ENCODE measurements at regions not wholly inside any gene's neighbourhood (a gene's known extent, or its start where the extent isn't known, plus 50 kb on each side); places are given as distances from the start of the nearest gene placed in this dataset.

GRCh38 chr5:162487528-162488525 is 420.3 kb downstream of the GABRG2 start:
- no peaks in the 10 kb centered on the region for H3K36me3 ChIP-seq
- no peaks in the 10 kb centered on the region for H3K27me3 ChIP-seq
- H3K27ac ChIP-seq, result no peak overlapping the region
- no peak overlapping the region for H3K4me3 ChIP-seq
- 81% methylated on average over 7 of the region's 7 CpGs for WGBS
- DNase-seq (ENCODE audit: low spot score in 2 of 2), result no peak
- no peaks in the 10 kb centered on the region for H3K9me3 ChIP-seq
- H3K4me1 ChIP-seq, result no peaks in the 10 kb centered on the region
- TF ChIP-seq EP300 (IDR thresholded peaks at IDR 0.05) (no peak), POLR2AphosphoS5 (IDR thresholded peaks at IDR 0.05) (no peak), CTCF (IDR thresholded peaks at IDR 0.05) (no peak), POLR2A (IDR thresholded peaks at IDR 0.05) (no peak)

- no peak for TF ChIP-seq POLR2AphosphoS5 (IDR thresholded peaks at IDR 0.05)
- TF ChIP-seq EP300 (IDR thresholded peaks at IDR 0.05), result no peak
- TF ChIP-seq POLR2A (IDR thresholded peaks at IDR 0.05), result no peak
- no peak for TF ChIP-seq CTCF (IDR thresholded peaks at IDR 0.05)
- Histone ChIP-seq H3K9me3 (no peaks in the 10 kb centered on the region), H3K36me3 (no peaks in the 10 kb centered on the region), H3K4me3 (no peak overlapping the region), H3K4me1 (no peaks in the 10 kb centered on the region), H3K27me3 (no peaks in the 10 kb centered on the region), H3K27ac (no peak overlapping the region)
- WGBS, result 54% methylated on average over 5 of the region's 5 CpGs
- DNase-seq (ENCODE audit: low spot score in 2 of 2), result no peak
Observed at GRCh38 chr5:162496100-162496808, 428.7 kb downstream of the GABRG2 start.

- no peak for DNase-seq (ENCODE audit: low spot score in 2 of 2)
- H3K4me1 ChIP-seq, result no peaks in the 10 kb centered on the region
- TF ChIP-seq POLR2AphosphoS5 (IDR thresholded peaks at IDR 0.05) (no peak), EP300 (IDR thresholded peaks at IDR 0.05) (no peak), POLR2A (IDR thresholded peaks at IDR 0.05) (no peak), CTCF (IDR thresholded peaks at IDR 0.05) (no peak)
- H3K27me3 ChIP-seq, result no peaks in the 10 kb centered on the region
- H3K4me3 ChIP-seq, result no peak overlapping the region
- no peaks in the 10 kb centered on the region for H3K36me3 ChIP-seq
- no peak overlapping the region for H3K27ac ChIP-seq
- whole genome bisulfite sequencing, result 88% methylated on average over 3 of the region's 3 CpGs
- no peaks in the 10 kb centered on the region for H3K9me3 ChIP-seq
Observed at GRCh38 chr5:162497455-162497854, 429.9 kb downstream of the GABRG2 start.

- no peak for TF ChIP-seq POLR2AphosphoS5 (IDR thresholded peaks at IDR 0.05)
- Histone ChIP-seq H3K9me3 (peaks cover 5% of the 10 kb centered on the region), H3K27me3 (no peaks in the 10 kb centered on the region), H3K36me3 (no peaks in the 10 kb centered on the region), H3K4me1 (no peaks in the 10 kb centered on the region), H3K4me3 (no peak overlapping the region), H3K27ac (no peak overlapping the region)
- no peak for DNase-seq (ENCODE audit: low spot score in 2 of 2)
- 74% methylated on average over 3 of the region's 3 CpGs for WGBS
Observed at GRCh38 chr5:162502780-162503179, 435.2 kb downstream of the GABRG2 start.

- H3K9me3 ChIP-seq, result peaks cover 5% of the 10 kb centered on the region
- no peaks in the 10 kb centered on the region for H3K27me3 ChIP-seq
- no peaks in the 10 kb centered on the region for H3K36me3 ChIP-seq
- H3K4me3 ChIP-seq, result no peak overlapping the region
- DNase-seq (ENCODE audit: low spot score in 2 of 2), result no peak
- WGBS, result 76% methylated on average over 3 of the region's 3 CpGs
- H3K4me1 ChIP-seq, result no peaks in the 10 kb centered on the region
- H3K27ac ChIP-seq, result no peak overlapping the region
- no peak for TF ChIP-seq CTCF (IDR thresholded peaks at IDR 0.05)
- no peak for TF ChIP-seq POLR2A (IDR thresholded peaks at IDR 0.05)
- TF ChIP-seq POLR2AphosphoS5 (IDR thresholded peaks at IDR 0.05), result no peak
- no peak for TF ChIP-seq EP300 (IDR thresholded peaks at IDR 0.05)
Observed at GRCh38 chr5:162503796-162504195, 436.2 kb downstream of the GABRG2 start.
